Osteoblast (primary cell): ENCODE measurements at regions not wholly inside any gene's neighbourhood (a gene's known extent, or its start where the extent isn't known, plus 50 kb on each side); places are given as distances from the start of the nearest gene placed in this dataset.

Experiments
- DNase-seq: peaks from one replicate; pipeline ENCODE4 v3.0.0; 2011; ENCODE audit warnings: low spot score, mixed read lengths; ENCODE audit not compliant: insufficient read length; ENCODE audit errors: missing footprints
- H2AFZ ChIP-seq: 2 replicates; pipeline ENCODE4 v1.6.0; 2011; ENCODE audit warnings: mild to moderate bottlenecking, low read length
- H3K27ac ChIP-seq: 2 replicates; pipeline ENCODE4 v1.5.1; 2011; ENCODE audit warnings: mild to moderate bottlenecking, low read depth, low read length, moderate library complexity
- H3K27me3 ChIP-seq: 2 replicates; pipeline ENCODE4 v1.6.0; 2012; ENCODE audit warnings: mild to moderate bottlenecking, control low read depth, inconsistent platforms, low read length, moderate library complexity; ENCODE audit not compliant: insufficient read depth
- H3K36me3 ChIP-seq: 2 replicates; pipeline ENCODE4 v1.5.1; 2011; ENCODE audit warnings: mild to moderate bottlenecking, low read length, control low read depth, moderate library complexity; ENCODE audit not compliant: insufficient read depth
- H3K4me1 ChIP-seq: 2 replicates; pipeline ENCODE4 v1.5.1; 2011; ENCODE audit warnings: mild to moderate bottlenecking, low read length, control low read depth, moderate library complexity; ENCODE audit not compliant: insufficient read depth
- H3K4me2 ChIP-seq: 2 replicates; pipeline ENCODE4 v1.6.0; 2011; ENCODE audit warnings: mild to moderate bottlenecking, low read length; ENCODE audit not compliant: insufficient read depth
- H3K4me3 ChIP-seq: fragments of 200-600 bp; sonication (generic); 3 replicates; pipeline ENCODE4 v1.5.1; 2012; ENCODE audit warnings: mild to moderate bottlenecking, low read length, inconsistent platforms; ENCODE audit not compliant: insufficient read depth
- H3K79me2 ChIP-seq: 2 replicates; pipeline ENCODE4 v1.6.0; 2012; ENCODE audit warnings: mild to moderate bottlenecking, low read length, control low read depth, inconsistent platforms; ENCODE audit not compliant: insufficient read depth
- H3K9me3 ChIP-seq: 2 replicates; pipeline ENCODE4 v1.5.1; 2011; ENCODE audit warnings: low read depth, low read length, control low read depth
- H4K20me1 ChIP-seq: 2 replicates; pipeline ENCODE4 v1.6.0; 2012; ENCODE audit warnings: mild to moderate bottlenecking, low read length, control low read depth; ENCODE audit not compliant: insufficient read depth
- CTCF ChIP-seq: IDR thresholded peaks from 2 replicates; pipeline ENCODE4 v1.5.1; 2011; ENCODE audit warnings: mild to moderate bottlenecking, low read depth, low read length, moderate library complexity; ENCODE audit errors: extremely low read depth

GRCh38 chr15:97425596-97425995, 534.9 kb upstream of the ARRDC4 start:
- no peak for TF ChIP-seq CTCF
- DNase-seq = no peak
- Histone ChIP-seq H3K27me3 (no peaks in the 10 kb centered on the region), H3K4me3 (no peak overlapping the region), H3K4me2 (no peak overlapping the region), H3K36me3 (no peaks in the 10 kb centered on the region), H4K20me1 (no peaks in the 10 kb centered on the region), H2AFZ (no peak overlapping the region), H3K9me3 (peaks cover 2% of the 10 kb centered on the region), H3K4me1 (no peaks in the 10 kb centered on the region), H3K27ac (no peak overlapping the region), H3K79me2 (no peaks in the 10 kb centered on the region)

GRCh38 chr15:97443101-97443500, 517.4 kb upstream of the ARRDC4 start:
- Histone ChIP-seq H3K9me3 (no peaks in the 10 kb centered on the region), H3K36me3 (no peaks in the 10 kb centered on the region), H3K79me2 (no peaks in the 10 kb centered on the region), H3K4me1 (no peaks in the 10 kb centered on the region), H3K27ac (no peak overlapping the region), H4K20me1 (no peaks in the 10 kb centered on the region), H2AFZ (no peak overlapping the region), H3K4me2 (no peak overlapping the region), H3K27me3 (no peaks in the 10 kb centered on the region), H3K4me3 (no peak overlapping the region)
- no peak for DNase-seq
- TF ChIP-seq CTCF = no peak

- Histone ChIP-seq H3K79me2 (no peaks in the 10 kb centered on the region), H3K27ac (no peak overlapping the region), H3K27me3 (no peaks in the 10 kb centered on the region), H3K36me3 (no peaks in the 10 kb centered on the region), H4K20me1 (no peaks in the 10 kb centered on the region), H3K4me1 (no peaks in the 10 kb centered on the region), H3K9me3 (peaks cover 2% of the 10 kb centered on the region), H3K4me3 (no peak overlapping the region), H2AFZ (no peak overlapping the region), H3K4me2 (no peak overlapping the region)
- DNase-seq = no peak
- TF ChIP-seq CTCF = no peak
Observed at GRCh38 chr15:97446138-97446537, 514.4 kb upstream of the ARRDC4 start.

DNA sequence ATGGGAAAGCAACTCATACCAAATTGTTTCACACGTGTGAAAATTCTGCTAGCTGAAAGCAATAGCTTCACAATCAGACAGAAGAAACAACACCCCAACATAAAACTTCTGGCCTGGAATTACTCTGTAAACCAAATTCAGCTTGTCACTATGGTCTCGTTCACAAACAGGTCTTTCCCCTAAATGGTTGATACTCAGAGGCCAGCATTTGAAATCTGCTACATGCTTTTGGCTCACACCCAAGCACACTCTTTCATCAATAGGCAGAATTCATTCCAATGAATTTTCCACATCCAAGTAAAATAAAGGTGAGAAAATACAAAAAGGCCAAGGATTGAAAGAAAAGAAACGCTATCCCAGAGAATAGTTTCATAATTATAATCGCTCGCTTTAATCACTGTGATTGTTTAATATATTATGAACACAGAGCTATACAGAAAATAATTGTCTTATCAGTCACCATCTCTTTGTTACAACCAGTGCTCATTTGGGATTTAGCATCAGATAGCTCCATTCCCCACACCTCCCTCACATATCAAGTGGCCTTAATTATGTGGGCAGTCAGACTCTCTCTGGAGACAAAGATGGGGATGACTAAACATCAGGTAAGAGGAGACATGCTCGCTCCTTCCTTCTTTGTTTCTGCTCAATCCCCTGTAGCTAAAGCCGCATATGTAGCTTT, 503.8 kb upstream of the ARRDC4 start:
- Histone ChIP-seq H3K27ac (no peak overlapping the region), H3K4me3 (no peak overlapping the region), H3K27me3 (no peaks in the 10 kb centered on the region), H3K36me3 (no peaks in the 10 kb centered on the region), H4K20me1 (no peaks in the 10 kb centered on the region), H3K4me1 (no peaks in the 10 kb centered on the region), H2AFZ (no peak overlapping the region), H3K4me2 (no peak overlapping the region), H3K79me2 (no peaks in the 10 kb centered on the region), H3K9me3 (no peaks in the 10 kb centered on the region)
- no peak for TF ChIP-seq CTCF
- DNase-seq = no peak
